GM13976 (cell line): ENCODE measurements at regions not wholly inside any gene's neighbourhood (a gene's known extent, or its start where the extent isn't known, plus 50 kb on each side); places are given as distances from the start of the nearest gene placed in this dataset.
"Not testable (repeated sequence)": the region's sequence is repeated elsewhere in the genome, so short reads cannot be mapped to it uniquely, and the experiment has no call there.

Experiments used
- DNase-seq: peaks from one replicate; pipeline ENCODE4 v3.0.0; 2012; ENCODE audit warnings: low spot score
- CTCF ChIP-seq: IDR thresholded peaks from 2 replicates; pipeline ENCODE4 v1.5.1; 2012; ENCODE audit warnings: borderline replicate concordance, mild to moderate bottlenecking; ENCODE audit not compliant: insufficient read depth; ENCODE audit errors: extremely low read depth, missing control alignments, control extremely low read depth
- in situ Hi-C: fragments of 300-500 bp; cut with MboI; formaldehyde crosslinking; loops from one replicate; pipeline ENCODE4 v1.12.0; 2022; ENCODE audit warnings: low sequenced_read_pairs, mixed read lengths, inconsistent platforms; ENCODE audit not compliant: unreplicated experiment

GRCh38 chr6:77286541-77286940 lies 176.8 kb downstream of the HTR1B start:
- in situ Hi-C loops, result no loop called here
- no peak for DNase-seq
- no peak for TF ChIP-seq CTCF

DNA sequence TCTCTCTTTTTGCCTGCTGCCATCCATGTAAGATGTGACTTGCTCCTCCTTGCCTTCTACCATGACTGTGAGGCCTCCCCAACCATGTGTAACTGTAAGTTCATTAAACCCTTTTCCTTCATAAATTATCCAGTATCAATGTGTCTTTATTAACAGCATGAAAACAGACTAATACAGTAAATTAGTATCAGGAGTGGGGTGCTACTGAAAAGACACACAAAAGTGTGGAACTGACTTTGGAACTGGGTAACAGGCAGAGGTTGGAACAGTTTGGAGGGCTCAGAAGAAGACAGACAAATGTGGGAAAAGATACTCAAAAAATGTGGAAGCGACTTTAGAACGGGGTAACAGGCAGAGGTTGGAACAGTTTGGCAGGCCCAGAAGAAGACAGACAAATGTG lies 189.4 kb downstream of the HTR1B start:
- in situ Hi-C loops, result no loop called here
- no peak for DNase-seq
- TF ChIP-seq CTCF, result no peak

- in situ Hi-C loops, result no loop called here
- no peak for DNase-seq
- no peak for TF ChIP-seq CTCF
Measured at GRCh38 chr6:77264970-77265369, 198.3 kb downstream of the HTR1B start.

GRCh38 chr6:77263003-77263402 lies 200.3 kb downstream of the HTR1B start:
- TF ChIP-seq CTCF, result no peak
- in situ Hi-C loops, result no loop called here
- no peak for DNase-seq

DNA sequence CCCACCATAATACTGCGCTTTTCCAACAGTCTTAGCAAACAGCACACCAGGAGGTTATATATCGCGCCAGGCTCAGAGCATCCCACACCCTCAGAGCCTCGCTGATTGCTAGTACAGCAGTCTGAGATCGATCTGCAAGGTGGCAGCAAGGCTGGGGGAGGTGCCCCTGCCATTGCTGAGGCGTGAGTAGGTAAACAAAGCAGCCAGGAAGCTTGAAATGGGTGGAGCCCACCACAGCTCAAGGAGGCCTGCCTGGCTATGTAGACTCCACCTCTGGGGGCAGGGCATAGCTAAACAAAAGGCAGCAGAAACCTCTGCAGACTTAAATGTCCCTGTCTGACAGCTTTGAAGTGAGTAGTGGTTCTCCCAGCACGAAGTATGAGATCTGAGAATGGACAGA lies 211.5 kb downstream of the HTR1B start:
- in situ Hi-C loops, DNase-seq: not testable (repeated sequence)

DNA sequence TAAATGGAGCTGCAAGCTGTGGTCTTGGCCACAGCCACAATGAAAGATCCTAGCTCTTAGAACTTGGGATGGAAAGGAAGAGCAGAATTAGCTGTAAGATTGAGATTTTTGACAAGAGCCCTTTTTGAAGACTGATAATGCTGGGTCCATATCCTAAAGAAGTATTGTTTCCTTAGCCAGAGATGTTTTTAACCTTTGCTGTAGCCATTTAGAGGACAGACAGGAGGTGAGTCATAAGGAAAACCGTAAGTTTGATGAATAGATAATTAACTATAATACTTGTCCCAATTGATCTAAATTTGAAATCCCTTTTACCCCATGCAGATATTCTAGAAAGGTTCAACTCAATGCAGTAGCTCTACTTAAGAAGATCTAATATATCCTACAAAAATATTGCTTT lies 213.7 kb downstream of the HTR1B start:
- no peak for DNase-seq
- TF ChIP-seq CTCF, result no peak
- in situ Hi-C loops, result no loop called here

DNA sequence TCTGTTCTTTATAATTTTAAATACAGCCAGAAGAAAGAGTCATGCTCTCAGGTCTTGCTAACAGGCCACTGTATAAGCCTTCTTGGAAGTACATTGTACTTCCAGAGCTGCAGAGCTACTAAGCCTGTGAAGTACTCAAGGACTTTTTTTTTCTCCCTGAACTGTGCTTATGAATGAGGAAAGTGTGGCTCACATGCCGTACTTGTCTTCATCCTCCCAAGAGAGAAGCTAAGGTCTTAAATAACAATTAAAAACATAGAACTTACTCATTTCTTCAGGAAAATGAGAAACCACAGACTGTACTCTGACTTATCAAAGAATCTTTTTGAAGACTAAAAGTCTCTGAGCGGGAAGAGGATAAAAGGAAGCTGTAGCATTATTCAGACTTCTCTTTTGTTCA lies 218.3 kb downstream of the HTR1B start:
- DNase-seq, result no peak
- no peak for TF ChIP-seq CTCF
- in situ Hi-C loops, result no loop called here
